Uterus (tissue), 3 donors: ENCODE measurements at regions not wholly inside any gene's neighbourhood (a gene's known extent, or its start where the extent isn't known, plus 50 kb on each side); places are given as distances from the start of the nearest gene placed in this dataset.
"Not testable (repeated sequence)": the region's sequence is repeated elsewhere in the genome, so short reads cannot be mapped to it uniquely, and the experiment has no call there.

Source experiments
- DNase-seq, 2 donors: peaks; one replicate each; pipeline ENCODE4 v3.0.0-alpha.2; 2019 to 2020
- H3K27ac ChIP-seq, 2 donors: fragments of 200-600 bp; sonication (generic); 1 replicate in 1 of 2; 2 replicates in 1 of 2; pipeline ENCODE4 v1.5.1; 2016 to 2018
- H3K27me3 ChIP-seq, 2 donors: fragments of 200-600 bp; sonication (generic); one replicate each; pipeline ENCODE4 v1.5.1; 2018 to 2019; ENCODE audit warnings: control low read depth in 1 of 2
- H3K36me3 ChIP-seq, 2 donors: fragments of 200-600 bp; sonication (generic); one replicate each; pipeline ENCODE4 v1.5.1; 2019; ENCODE audit warnings: control low read depth in 1 of 2
- H3K4me1 ChIP-seq, 2 donors: fragments of 200-600 bp; sonication (generic); one replicate each; pipeline ENCODE4 v1.5.1; 2018 to 2019; ENCODE audit warnings: control low read depth in 1 of 2
- H3K4me3 ChIP-seq, 2 donors: fragments of 200-600 bp; sonication (generic); 1 replicate in 1 of 2; 2 replicates in 1 of 2; pipeline ENCODE4 v1.5.1; 2018 to 2019; ENCODE audit warnings: mild to moderate bottlenecking in 1 of 2
- H3K9me3 ChIP-seq, 2 donors: fragments of 200-600 bp; sonication (generic); one replicate each; pipeline ENCODE4 v1.5.1; 2019; ENCODE audit warnings: control low read depth in 1 of 2
- POLR2A ChIP-seq, 2 donors: fragments of 450-650 bp; IDR thresholded peaks; one replicate each; pipeline ENCODE4 v1.6.1; 2016; ENCODE audit warnings: antibody characterized with exemption in 2 of 2, mild to moderate bottlenecking in 1 of 2, moderate library complexity in 1 of 2
- intact Hi-C: fragments of 100-400 bp; cut with DNase I; formaldehyde crosslinking; loops from one replicate; pipeline ENCODE4 v1.15.1; 2023; ENCODE audit warnings: low total_unique reads
- TF ChIP-seq, protein P1 (sequence below), 4 experiments: fragments of 200-600 bp in 2 of 4; fragments of 450-650 bp in 2 of 4; sonication (generic) in 2 of 4; IDR thresholded peaks; one replicate each; pipeline ENCODE4 v1.5.1; 2016 to 2019; ENCODE audit warnings: antibody characterized with exemption in 4 of 4, mild to moderate bottlenecking in 2 of 4, moderate library complexity in 1 of 4
- donor health status: DM: yes; HTN: yes; CAD: no.

DNA sequence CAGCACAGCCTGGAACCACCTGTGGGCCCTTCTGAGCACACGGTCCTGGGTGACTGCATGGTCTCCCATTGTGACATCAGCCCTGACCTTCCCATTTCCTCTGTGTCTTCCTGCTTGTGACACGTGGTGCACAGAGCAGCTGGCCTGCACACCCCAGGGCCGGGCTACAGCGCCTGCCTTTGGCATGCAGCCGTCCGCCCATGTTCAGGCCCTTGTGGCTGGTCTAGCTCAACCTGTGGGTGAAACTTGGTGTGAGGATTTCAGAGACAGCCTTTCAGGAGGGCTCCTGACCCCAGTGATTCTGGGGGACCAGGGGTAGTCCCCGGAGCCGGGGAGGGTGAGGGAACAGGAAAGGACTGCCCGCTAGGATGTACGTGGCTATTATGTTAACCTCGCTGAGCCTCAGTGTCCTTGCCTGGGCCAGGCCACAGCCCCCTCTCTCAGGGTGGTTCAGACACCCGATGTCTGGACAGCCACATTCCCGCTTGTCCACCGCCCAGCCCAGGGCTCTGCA lies 284.8 kb upstream of the HS6ST1 start:
- Histone ChIP-seq H3K9me3 (no peaks in the 10 kb centered on the region), H3K27ac (no peak overlapping the region), H3K4me3 (no peak overlapping the region), H3K27me3 (no peaks in the 10 kb centered on the region), H3K36me3 (no peaks in the 10 kb centered on the region), H3K4me1 (peaks cover 0 to 3% of the 10 kb centered on the region in 2 donors)
- intact Hi-C loops, result no loop called here
- no peak for TF ChIP-seq POLR2A (IDR thresholded peaks at IDR 0.05)
- TF ChIP-seq, protein P1, sequence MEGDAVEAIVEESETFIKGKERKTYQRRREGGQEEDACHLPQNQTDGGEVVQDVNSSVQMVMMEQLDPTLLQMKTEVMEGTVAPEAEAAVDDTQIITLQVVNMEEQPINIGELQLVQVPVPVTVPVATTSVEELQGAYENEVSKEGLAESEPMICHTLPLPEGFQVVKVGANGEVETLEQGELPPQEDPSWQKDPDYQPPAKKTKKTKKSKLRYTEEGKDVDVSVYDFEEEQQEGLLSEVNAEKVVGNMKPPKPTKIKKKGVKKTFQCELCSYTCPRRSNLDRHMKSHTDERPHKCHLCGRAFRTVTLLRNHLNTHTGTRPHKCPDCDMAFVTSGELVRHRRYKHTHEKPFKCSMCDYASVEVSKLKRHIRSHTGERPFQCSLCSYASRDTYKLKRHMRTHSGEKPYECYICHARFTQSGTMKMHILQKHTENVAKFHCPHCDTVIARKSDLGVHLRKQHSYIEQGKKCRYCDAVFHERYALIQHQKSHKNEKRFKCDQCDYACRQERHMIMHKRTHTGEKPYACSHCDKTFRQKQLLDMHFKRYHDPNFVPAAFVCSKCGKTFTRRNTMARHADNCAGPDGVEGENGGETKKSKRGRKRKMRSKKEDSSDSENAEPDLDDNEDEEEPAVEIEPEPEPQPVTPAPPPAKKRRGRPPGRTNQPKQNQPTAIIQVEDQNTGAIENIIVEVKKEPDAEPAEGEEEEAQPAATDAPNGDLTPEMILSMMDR (IDR thresholded peaks at IDR 0.05), result no peak
- peak in 1 of 2 donors; percentile 6 for DNase-seq

DNA sequence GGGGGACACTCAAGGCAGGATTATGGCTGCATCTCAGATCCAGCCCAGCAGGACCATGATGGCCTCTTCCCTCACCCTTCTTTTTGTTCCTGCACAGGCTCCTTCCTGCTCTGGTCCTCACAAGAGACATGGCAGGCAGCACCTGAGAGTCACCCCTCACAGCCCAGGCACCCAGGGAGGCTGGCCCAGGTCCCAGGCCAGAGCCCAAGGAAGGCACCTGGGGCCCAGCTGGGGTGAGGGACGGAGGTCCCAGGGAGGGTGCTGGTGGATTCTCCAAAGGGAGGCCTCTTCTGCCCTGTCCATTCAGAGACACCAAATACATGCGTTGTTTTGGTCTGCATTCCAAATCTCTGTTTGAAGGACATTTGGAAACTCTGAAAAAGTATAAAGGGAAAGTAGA lies 285.4 kb upstream of the HS6ST1 start:
- H3K36me3 ChIP-seq, result no peaks in the 10 kb centered on the region
- no peaks in the 10 kb centered on the region for H3K9me3 ChIP-seq
- no peak overlapping the region for H3K27ac ChIP-seq
- intact Hi-C loops, result no loop called here
- H3K27me3 ChIP-seq, result no peaks in the 10 kb centered on the region
- no peak overlapping the region for H3K4me3 ChIP-seq
- peaks cover 0 to 3% of the 10 kb centered on the region in 2 donors for H3K4me1 ChIP-seq
- TF ChIP-seq, protein P1 (IDR thresholded peaks at IDR 0.05), result no peak
- TF ChIP-seq POLR2A (IDR thresholded peaks at IDR 0.05), result no peak
- peak in 1 of 2 donors; percentile 6 for DNase-seq

DNA sequence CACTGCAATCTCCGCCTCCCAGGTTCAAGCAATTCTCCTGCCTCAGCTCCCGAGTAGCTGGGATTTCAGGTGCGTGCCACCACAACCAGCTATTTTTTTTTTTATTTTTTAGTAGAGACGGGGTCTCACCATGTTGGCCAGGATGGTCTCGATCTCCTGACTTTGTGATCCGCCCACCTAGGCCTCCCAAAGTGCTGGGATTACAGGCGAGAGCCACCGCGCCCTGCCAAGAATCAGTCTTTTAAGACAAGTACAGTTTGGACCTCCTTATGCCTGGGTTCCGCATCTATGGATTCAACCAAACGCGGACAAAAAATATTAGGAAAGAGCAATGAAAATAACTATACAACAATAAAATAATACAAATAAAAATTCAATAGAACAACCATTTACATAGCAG lies 285.9 kb upstream of the HS6ST1 start:
- intact Hi-C loops, result not testable (repeated sequence)

DNA sequence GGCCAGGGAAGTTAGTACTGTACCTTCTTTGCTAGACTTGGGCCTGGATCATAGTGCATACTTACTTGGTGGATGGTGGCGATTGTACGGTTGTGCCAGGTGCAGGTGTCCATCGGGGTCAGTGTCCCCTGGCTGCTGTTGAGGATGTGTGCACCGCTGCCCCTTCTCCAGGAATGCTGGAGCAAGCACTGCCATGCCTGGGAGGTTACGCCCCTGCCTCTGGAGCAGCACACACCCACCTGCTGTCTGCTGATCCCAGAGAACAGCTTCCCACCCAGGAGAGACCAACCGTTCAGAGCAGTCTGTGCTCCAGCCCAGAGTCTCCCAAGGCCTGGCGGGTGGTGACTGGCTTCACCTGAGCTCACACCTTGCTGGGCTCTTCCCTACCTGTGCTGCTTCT lies 286.8 kb upstream of the HS6ST1 start:
- Histone ChIP-seq H3K27ac (no peak overlapping the region), H3K4me3 (no peak overlapping the region), H3K27me3 (no peaks in the 10 kb centered on the region), H3K36me3 (no peaks in the 10 kb centered on the region), H3K4me1 (peaks cover 0 to 3% of the 10 kb centered on the region in 2 donors), H3K9me3 (no peaks in the 10 kb centered on the region)
- intact Hi-C loops, result no loop called here
- peak in 1 of 2 donors; percentile 5 for DNase-seq
- TF ChIP-seq POLR2A (IDR thresholded peaks at IDR 0.05), result no peak
- TF ChIP-seq, protein P1 (IDR thresholded peaks at IDR 0.05), result no peak

More for the DNA sequence above, 285.9 kb upstream of the HS6ST1 start:
- not testable (repeated sequence) for H3K27ac ChIP-seq, H3K4me3 ChIP-seq, H3K36me3 ChIP-seq, H3K9me3 ChIP-seq, H3K27me3 ChIP-seq, DNase-seq, H3K4me1 ChIP-seq

DNA sequence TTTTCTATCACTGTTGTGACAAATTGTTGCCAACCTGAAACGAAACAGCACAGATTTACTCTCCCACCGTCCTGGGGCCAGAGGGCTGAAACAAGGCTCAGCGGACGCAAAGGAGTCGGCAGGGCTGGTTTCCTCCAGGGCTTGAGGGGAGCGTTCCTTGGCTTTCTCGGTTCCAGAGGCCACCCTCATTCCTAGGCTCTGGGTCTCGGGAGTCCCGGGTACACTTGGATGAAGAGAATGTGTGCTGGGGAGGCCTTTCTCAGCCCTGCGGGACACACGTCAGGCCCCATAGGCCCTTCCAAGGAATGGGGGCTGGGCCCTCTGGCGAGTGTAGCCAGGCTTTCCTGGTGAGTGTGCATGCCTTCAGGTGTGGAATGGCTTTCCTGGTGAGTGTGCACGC lies 287.3 kb upstream of the HS6ST1 start:
- peaks cover 0 to 3% of the 10 kb centered on the region in 2 donors for H3K4me1 ChIP-seq
- DNase-seq, result peak in 1 of 2 donors; percentile 7
- H3K36me3 ChIP-seq, result no peaks in the 10 kb centered on the region
- no peak overlapping the region for H3K27ac ChIP-seq
- intact Hi-C loops, result no loop called here
- TF ChIP-seq, protein P1 (IDR thresholded peaks at IDR 0.05), result no peak
- TF ChIP-seq POLR2A (IDR thresholded peaks at IDR 0.05), result no peak
- H3K4me3 ChIP-seq, result no peak overlapping the region
- H3K27me3 ChIP-seq, result no peaks in the 10 kb centered on the region
- H3K9me3 ChIP-seq, result no peaks in the 10 kb centered on the region

DNA sequence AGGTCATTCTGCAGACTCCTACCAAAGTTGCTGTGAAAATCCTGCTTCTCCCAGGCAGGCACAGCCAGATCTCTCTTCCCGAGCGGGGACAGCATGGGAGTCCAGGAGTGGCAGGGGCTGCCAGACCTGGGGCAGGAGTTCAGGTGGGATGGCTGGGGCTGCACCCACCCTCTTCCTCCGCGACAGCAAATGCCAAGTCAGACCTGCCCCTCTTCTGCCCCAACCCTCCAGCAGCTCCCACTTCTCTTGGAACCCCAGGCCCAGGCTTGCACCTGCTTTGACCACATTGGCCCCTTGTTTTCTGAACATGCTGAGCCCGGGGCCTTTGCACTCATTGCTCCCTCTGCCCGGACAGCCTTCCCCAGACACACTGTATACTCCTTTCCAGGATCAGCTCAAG lies 288.2 kb upstream of the HS6ST1 start:
- no peak overlapping the region for H3K27ac ChIP-seq
- TF ChIP-seq POLR2A (IDR thresholded peaks at IDR 0.05), result no peak
- TF ChIP-seq, protein P1 (IDR thresholded peaks at IDR 0.05), result no peak
- no peaks in the 10 kb centered on the region for H3K27me3 ChIP-seq
- intact Hi-C loops, result no loop called here
- no peak overlapping the region for H3K4me3 ChIP-seq
- H3K9me3 ChIP-seq, result no peaks in the 10 kb centered on the region
- no peaks in the 10 kb centered on the region for H3K36me3 ChIP-seq
- H3K4me1 ChIP-seq, result peaks cover 0 to 3% of the 10 kb centered on the region in 2 donors
- DNase-seq, result peak in 1 of 2 donors; percentile 7
